GM12864 (cell line): ENCODE measurements at regions not wholly inside any gene's neighbourhood (a gene's known extent, or its start where the extent isn't known, plus 50 kb on each side); places are given as distances from the start of the nearest gene placed in this dataset.

Experiments
- DNase-seq: peaks from one replicate; pipeline ENCODE4 v3.0.0-alpha.2; 2011; ENCODE audit warnings: low read depth
- H3K4me3 ChIP-seq: 2 replicates; pipeline ENCODE4 v1.5.1; 2011; ENCODE audit warnings: mild to moderate bottlenecking, low read depth, low read length, control low read depth
- TF ChIP-seq, protein P1 (sequence below): IDR thresholded peaks from 2 replicates; pipeline ENCODE4 v1.5.1; 2011; ENCODE audit warnings: low read depth, mild to moderate bottlenecking, moderate library complexity, low read length, control low read depth, inconsistent platforms; ENCODE audit errors: missing control alignments

DNA sequence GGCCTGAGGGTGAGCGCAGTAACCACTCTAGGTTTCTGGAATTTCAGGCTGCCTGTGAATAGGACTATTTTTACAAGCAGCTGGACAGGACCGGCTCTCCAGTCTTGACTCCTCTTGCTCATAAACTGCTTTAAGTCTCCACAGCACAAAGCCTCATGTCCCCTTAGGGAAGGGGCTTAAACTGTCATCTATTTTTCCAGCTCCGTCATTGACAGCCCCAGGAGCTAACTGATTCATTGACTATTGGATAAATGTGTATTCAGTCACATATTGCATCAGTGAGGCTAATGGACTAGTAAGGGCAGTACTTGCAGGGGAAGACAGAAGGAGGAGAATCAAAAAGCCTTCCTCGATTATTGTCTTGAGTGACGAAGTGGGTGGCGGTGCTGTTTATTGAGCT lies 719.4 kb upstream of the ADAMTS16 start:
- DNase-seq = no peak
- TF ChIP-seq, protein P1, sequence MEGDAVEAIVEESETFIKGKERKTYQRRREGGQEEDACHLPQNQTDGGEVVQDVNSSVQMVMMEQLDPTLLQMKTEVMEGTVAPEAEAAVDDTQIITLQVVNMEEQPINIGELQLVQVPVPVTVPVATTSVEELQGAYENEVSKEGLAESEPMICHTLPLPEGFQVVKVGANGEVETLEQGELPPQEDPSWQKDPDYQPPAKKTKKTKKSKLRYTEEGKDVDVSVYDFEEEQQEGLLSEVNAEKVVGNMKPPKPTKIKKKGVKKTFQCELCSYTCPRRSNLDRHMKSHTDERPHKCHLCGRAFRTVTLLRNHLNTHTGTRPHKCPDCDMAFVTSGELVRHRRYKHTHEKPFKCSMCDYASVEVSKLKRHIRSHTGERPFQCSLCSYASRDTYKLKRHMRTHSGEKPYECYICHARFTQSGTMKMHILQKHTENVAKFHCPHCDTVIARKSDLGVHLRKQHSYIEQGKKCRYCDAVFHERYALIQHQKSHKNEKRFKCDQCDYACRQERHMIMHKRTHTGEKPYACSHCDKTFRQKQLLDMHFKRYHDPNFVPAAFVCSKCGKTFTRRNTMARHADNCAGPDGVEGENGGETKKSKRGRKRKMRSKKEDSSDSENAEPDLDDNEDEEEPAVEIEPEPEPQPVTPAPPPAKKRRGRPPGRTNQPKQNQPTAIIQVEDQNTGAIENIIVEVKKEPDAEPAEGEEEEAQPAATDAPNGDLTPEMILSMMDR = no peak
- H3K4me3 ChIP-seq = no peak overlapping the region

DNA sequence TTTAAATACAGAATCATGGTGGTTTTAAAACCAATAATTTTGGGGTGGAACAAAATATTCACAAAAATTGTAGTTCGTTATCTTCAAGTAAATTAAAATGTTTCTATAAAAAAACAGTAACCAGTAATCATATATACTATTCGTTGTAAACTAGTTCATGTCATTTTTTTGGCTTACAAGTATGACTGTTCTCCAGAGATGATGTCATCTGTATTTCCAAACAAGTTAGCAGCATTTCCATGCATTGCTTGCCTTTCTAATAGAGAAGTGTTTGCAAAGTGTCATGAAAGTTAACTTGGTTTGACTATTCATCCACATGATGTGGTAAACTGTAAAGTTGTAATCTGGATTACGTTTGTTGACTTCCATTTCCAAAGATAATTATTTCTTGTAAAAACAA lies 717.9 kb upstream of the ADAMTS16 start:
- H3K4me3 ChIP-seq = no peak overlapping the region
- DNase-seq = no peak
- TF ChIP-seq, protein P1 = no peak

DNA sequence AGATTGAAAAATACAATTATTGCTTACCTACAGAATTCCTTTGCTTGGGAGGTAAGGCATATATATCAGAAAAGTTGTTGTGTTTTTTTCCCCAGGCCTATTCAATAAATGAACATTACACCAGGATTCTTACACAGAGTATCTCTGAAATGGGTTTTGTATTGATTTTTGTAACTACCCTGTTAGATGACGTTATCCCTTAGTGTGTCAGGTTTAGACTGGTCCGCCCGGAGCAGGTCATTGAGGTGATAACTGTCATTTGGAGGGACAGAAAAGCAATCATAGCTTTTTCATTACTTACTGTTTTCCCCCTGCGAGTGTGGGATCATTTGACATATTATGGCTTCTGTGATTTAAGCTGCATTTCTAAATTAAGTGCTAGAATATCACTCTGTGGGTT lies 715.2 kb upstream of the ADAMTS16 start:
- no peak for DNase-seq
- H3K4me3 ChIP-seq = no peak overlapping the region
- TF ChIP-seq, protein P1 = no peak

DNA sequence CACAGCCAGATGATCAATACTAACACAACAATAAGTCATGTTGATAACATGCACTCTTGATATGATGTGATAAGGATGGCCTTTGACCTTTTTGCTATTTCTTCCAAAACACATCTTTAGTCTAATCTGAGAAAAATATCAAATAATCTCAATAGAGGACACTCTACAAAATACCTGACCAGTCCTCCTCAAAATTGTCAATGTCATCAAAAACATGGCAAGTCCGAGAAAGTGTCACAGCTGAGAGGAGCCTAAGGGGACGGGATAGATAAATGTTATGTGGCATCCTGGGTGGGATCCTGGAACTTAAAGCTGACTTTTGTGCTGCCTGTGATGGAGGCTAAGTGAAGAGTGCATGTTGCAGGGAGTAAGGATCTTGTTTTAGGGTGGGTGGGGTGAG lies 699.6 kb upstream of the ADAMTS16 start:
- DNase-seq = no peak
- TF ChIP-seq, protein P1 = no peak
- no peak overlapping the region for H3K4me3 ChIP-seq

DNA sequence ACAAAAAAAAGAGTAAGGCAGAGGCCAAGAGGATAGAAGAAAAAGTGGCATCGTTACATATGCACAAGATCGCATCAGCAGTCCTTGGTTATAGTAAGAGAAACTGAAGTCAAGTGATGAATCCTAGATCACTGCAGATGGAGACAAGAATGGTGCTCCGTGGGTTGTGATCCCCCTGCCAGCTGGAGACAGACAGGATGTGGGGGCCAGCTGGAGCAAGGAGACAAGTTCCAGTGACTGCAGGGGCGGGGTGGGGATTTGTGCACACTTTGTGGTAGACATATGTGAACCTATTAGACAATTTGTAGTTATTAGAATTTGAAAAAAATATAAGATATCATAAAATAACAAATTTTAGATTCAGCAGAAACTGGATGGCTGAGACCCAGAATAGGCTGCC lies 697.9 kb upstream of the ADAMTS16 start:
- TF ChIP-seq, protein P1 = no peak
- H3K4me3 ChIP-seq = no peak overlapping the region
- DNase-seq = no peak

DNA sequence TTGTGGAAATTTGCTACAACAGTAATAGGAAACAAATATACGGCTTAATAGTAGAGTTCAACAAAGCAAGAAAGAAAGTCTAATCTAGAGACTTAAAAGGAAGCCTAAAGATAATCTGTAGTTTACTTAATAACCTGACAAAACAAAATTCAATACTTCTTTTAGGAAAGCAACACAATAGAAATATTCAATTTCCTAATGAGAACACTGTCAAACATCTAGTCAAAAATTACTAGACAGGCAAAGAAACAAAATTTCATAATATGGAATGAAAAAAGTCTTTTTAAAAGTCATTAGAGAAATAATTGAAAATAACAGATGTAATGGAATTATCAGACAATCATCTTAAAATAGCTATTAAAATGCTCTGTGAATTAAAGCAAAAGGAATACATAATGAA lies 692.5 kb upstream of the ADAMTS16 start:
- H3K4me3 ChIP-seq = no peak overlapping the region
- TF ChIP-seq, protein P1 = no peak
- DNase-seq = no peak

DNA sequence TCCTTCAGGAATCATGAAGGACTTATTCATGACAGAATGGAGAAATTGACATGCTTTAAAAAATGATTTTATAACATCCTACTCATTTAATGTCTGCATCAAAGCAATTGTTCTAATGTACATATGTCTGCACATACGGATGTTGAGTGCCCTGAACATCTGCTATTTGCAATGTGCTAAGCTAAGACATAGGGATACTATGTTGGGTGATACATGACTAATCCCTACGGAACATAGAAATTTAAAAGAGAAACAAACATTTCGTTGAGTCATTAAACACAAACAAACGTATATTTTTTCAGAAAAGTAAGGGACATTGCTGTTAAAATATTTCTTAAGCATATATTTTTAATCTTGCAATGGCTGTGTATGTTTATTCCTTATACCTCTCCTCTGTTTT lies 686.5 kb upstream of the ADAMTS16 start:
- no peak for DNase-seq
- TF ChIP-seq, protein P1 = no peak
- no peak overlapping the region for H3K4me3 ChIP-seq
